BLaER1 (cell line): ENCODE measurements at regions not wholly inside any gene's neighbourhood (a gene's known extent, or its start where the extent isn't known, plus 50 kb on each side); places are given as distances from the start of the nearest gene placed in this dataset.

ENCODE experiments used
- H3K27ac ChIP-seq: shearing (Covaris generic); formaldehyde crosslinking; 2 replicates; pipeline ENCODE4 v1.8.1; 2022
- H3K27me3 ChIP-seq: shearing (Covaris generic); formaldehyde crosslinking; 2 replicates; pipeline ENCODE4 v1.8.1; 2022
- H3K36me3 ChIP-seq: shearing (Covaris generic); formaldehyde crosslinking; 2 replicates; pipeline ENCODE4 v1.8.1; 2022
- H3K4me1 ChIP-seq: shearing (Covaris generic); formaldehyde crosslinking; 2 replicates; pipeline ENCODE4 v1.8.1; 2022
- H3K4me2 ChIP-seq: shearing (Covaris generic); formaldehyde crosslinking; 2 replicates; pipeline ENCODE4 v1.8.1; 2022
- H3K4me3 ChIP-seq: shearing (Covaris generic); formaldehyde crosslinking; 2 replicates; pipeline ENCODE4 v1.8.1; 2022
- H3K9ac ChIP-seq: shearing (Covaris generic); formaldehyde crosslinking; 2 replicates; pipeline ENCODE4 v1.8.1; 2022
- H3K9me3 ChIP-seq: shearing (Covaris generic); formaldehyde crosslinking; 2 replicates; pipeline ENCODE4 v1.8.1; 2022
- H4K20me1 ChIP-seq: shearing (Covaris generic); formaldehyde crosslinking; 2 replicates; pipeline ENCODE4 v1.8.1; 2022
- Cebpa-rat ChIP-seq: shearing (Covaris generic); IDR thresholded peaks from 2 replicates; pipeline ENCODE4 v1.8.1; 2022

- no peak for TF ChIP-seq Cebpa-rat
- no peaks in the 10 kb centered on the region for H3K4me1 ChIP-seq
- no peaks in the 10 kb centered on the region for H3K27me3 ChIP-seq
- no peak overlapping the region for H3K27ac ChIP-seq
- H3K4me3 ChIP-seq: no peak overlapping the region
- H3K9ac ChIP-seq: no peak overlapping the region
- H4K20me1 ChIP-seq: no peaks in the 10 kb centered on the region
- no peak overlapping the region for H3K4me2 ChIP-seq
- H3K9me3 ChIP-seq: no peaks in the 10 kb centered on the region
- no peaks in the 10 kb centered on the region for H3K36me3 ChIP-seq
Measured at GRCh38 chr2:221817052-221817451, 244.9 kb upstream of the EPHA4 start.

GRCh38 chr2:221816566-221816965, 244.5 kb upstream of the EPHA4 start:
- Histone ChIP-seq H3K4me2 (no peak overlapping the region), H3K9ac (no peak overlapping the region), H3K27me3 (no peaks in the 10 kb centered on the region), H3K4me1 (no peaks in the 10 kb centered on the region), H3K27ac (no peak overlapping the region), H3K4me3 (no peak overlapping the region), H3K9me3 (no peaks in the 10 kb centered on the region), H4K20me1 (no peaks in the 10 kb centered on the region), H3K36me3 (no peaks in the 10 kb centered on the region)
- no peak for TF ChIP-seq Cebpa-rat

- no peak overlapping the region for H3K4me3 ChIP-seq
- TF ChIP-seq Cebpa-rat: no peak
Measured at GRCh38 chr2:221810650-221811049, 238.5 kb upstream of the EPHA4 start.

GRCh38 chr2:221810245-221810644, 238.1 kb upstream of the EPHA4 start:
- no peak overlapping the region for H3K9ac ChIP-seq
- no peaks in the 10 kb centered on the region for H3K27me3 ChIP-seq
- no peak overlapping the region for H3K27ac ChIP-seq
- H3K4me2 ChIP-seq: no peak overlapping the region
- no peaks in the 10 kb centered on the region for H3K9me3 ChIP-seq
- no peaks in the 10 kb centered on the region for H4K20me1 ChIP-seq
- no peaks in the 10 kb centered on the region for H3K36me3 ChIP-seq
- no peaks in the 10 kb centered on the region for H3K4me1 ChIP-seq
- no peak for TF ChIP-seq Cebpa-rat
- H3K4me3 ChIP-seq: no peak overlapping the region

More at GRCh38 chr2:221810650-221811049, 238.5 kb upstream of the EPHA4 start:
- Histone ChIP-seq H3K4me1 (no peaks in the 10 kb centered on the region), H3K27ac (no peak overlapping the region), H4K20me1 (no peaks in the 10 kb centered on the region), H3K36me3 (no peaks in the 10 kb centered on the region), H3K9me3 (no peaks in the 10 kb centered on the region), H3K4me2 (no peak overlapping the region), H3K27me3 (no peaks in the 10 kb centered on the region), H3K9ac (no peak overlapping the region)

- Histone ChIP-seq H3K9me3 (no peaks in the 10 kb centered on the region), H3K4me2 (no peak overlapping the region), H4K20me1 (no peaks in the 10 kb centered on the region), H3K9ac (no peak overlapping the region), H3K36me3 (no peaks in the 10 kb centered on the region), H3K4me3 (no peak overlapping the region), H3K4me1 (no peaks in the 10 kb centered on the region), H3K27ac (no peak overlapping the region), H3K27me3 (no peaks in the 10 kb centered on the region)
- no peak for TF ChIP-seq Cebpa-rat
Measured at GRCh38 chr2:221808488-221808887, 236.4 kb upstream of the EPHA4 start.

GRCh38 chr2:221807706-221808105, 235.6 kb upstream of the EPHA4 start:
- Histone ChIP-seq H3K27me3 (no peaks in the 10 kb centered on the region), H4K20me1 (no peaks in the 10 kb centered on the region), H3K9ac (no peak overlapping the region), H3K4me1 (no peaks in the 10 kb centered on the region), H3K9me3 (no peaks in the 10 kb centered on the region), H3K4me3 (no peak overlapping the region), H3K4me2 (no peak overlapping the region), H3K36me3 (no peaks in the 10 kb centered on the region), H3K27ac (no peak overlapping the region)
- no peak for TF ChIP-seq Cebpa-rat

GRCh38 chr2:221802089-221802488, 230.0 kb upstream of the EPHA4 start:
- H3K9me3 ChIP-seq: no peaks in the 10 kb centered on the region
- H3K4me2 ChIP-seq: no peak overlapping the region
- no peaks in the 10 kb centered on the region for H3K27me3 ChIP-seq
- H3K36me3 ChIP-seq: no peaks in the 10 kb centered on the region
- H3K9ac ChIP-seq: no peak overlapping the region
- no peak for TF ChIP-seq Cebpa-rat
- H3K4me3 ChIP-seq: no peak overlapping the region
- H4K20me1 ChIP-seq: no peaks in the 10 kb centered on the region
- no peak overlapping the region for H3K27ac ChIP-seq
- H3K4me1 ChIP-seq: no peaks in the 10 kb centered on the region

GRCh38 chr2:221792971-221793521, 220.9 kb upstream of the EPHA4 start:
- no peak for TF ChIP-seq Cebpa-rat
- no peak overlapping the region for H3K4me2 ChIP-seq
- no peaks in the 10 kb centered on the region for H3K4me1 ChIP-seq
- no peaks in the 10 kb centered on the region for H3K27me3 ChIP-seq
- no peak overlapping the region for H3K27ac ChIP-seq
- H3K9me3 ChIP-seq: no peaks in the 10 kb centered on the region
- H3K4me3 ChIP-seq: no peak overlapping the region
- no peaks in the 10 kb centered on the region for H3K36me3 ChIP-seq
- H4K20me1 ChIP-seq: no peaks in the 10 kb centered on the region
- H3K9ac ChIP-seq: no peak overlapping the region

- H3K4me2 ChIP-seq: no peak overlapping the region
- no peaks in the 10 kb centered on the region for H4K20me1 ChIP-seq
- H3K4me1 ChIP-seq: no peaks in the 10 kb centered on the region
- no peak overlapping the region for H3K9ac ChIP-seq
- no peaks in the 10 kb centered on the region for H3K27me3 ChIP-seq
- H3K4me3 ChIP-seq: no peak overlapping the region
- H3K9me3 ChIP-seq: no peaks in the 10 kb centered on the region
- H3K36me3 ChIP-seq: no peaks in the 10 kb centered on the region
- no peak for TF ChIP-seq Cebpa-rat
- no peak overlapping the region for H3K27ac ChIP-seq
Measured at GRCh38 chr2:221791844-221792243, 219.7 kb upstream of the EPHA4 start.

- H3K9ac ChIP-seq: no peak overlapping the region
- H3K4me1 ChIP-seq: no peaks in the 10 kb centered on the region
- no peak for TF ChIP-seq Cebpa-rat
- H3K27ac ChIP-seq: no peak overlapping the region
- H3K9me3 ChIP-seq: no peaks in the 10 kb centered on the region
- H3K27me3 ChIP-seq: no peaks in the 10 kb centered on the region
- H4K20me1 ChIP-seq: no peaks in the 10 kb centered on the region
- no peak overlapping the region for H3K4me3 ChIP-seq
- no peaks in the 10 kb centered on the region for H3K36me3 ChIP-seq
- no peak overlapping the region for H3K4me2 ChIP-seq
Measured at GRCh38 chr2:221787561-221787960, 215.5 kb upstream of the EPHA4 start.

- Histone ChIP-seq H3K4me1 (no peaks in the 10 kb centered on the region), H3K36me3 (no peaks in the 10 kb centered on the region), H4K20me1 (no peaks in the 10 kb centered on the region), H3K4me3 (no peak overlapping the region), H3K4me2 (no peak overlapping the region), H3K9ac (no peak overlapping the region), H3K9me3 (no peaks in the 10 kb centered on the region), H3K27me3 (no peaks in the 10 kb centered on the region), H3K27ac (no peak overlapping the region)
- no peak for TF ChIP-seq Cebpa-rat
Measured at GRCh38 chr2:221786297-221786926, 214.3 kb upstream of the EPHA4 start.
